ENCODE measurements at regions not wholly inside any gene's neighbourhood (a gene's known extent, or its start where the extent isn't known, plus 50 kb on each side); places are given as distances from the start of the nearest gene placed in this dataset.

DNA sequence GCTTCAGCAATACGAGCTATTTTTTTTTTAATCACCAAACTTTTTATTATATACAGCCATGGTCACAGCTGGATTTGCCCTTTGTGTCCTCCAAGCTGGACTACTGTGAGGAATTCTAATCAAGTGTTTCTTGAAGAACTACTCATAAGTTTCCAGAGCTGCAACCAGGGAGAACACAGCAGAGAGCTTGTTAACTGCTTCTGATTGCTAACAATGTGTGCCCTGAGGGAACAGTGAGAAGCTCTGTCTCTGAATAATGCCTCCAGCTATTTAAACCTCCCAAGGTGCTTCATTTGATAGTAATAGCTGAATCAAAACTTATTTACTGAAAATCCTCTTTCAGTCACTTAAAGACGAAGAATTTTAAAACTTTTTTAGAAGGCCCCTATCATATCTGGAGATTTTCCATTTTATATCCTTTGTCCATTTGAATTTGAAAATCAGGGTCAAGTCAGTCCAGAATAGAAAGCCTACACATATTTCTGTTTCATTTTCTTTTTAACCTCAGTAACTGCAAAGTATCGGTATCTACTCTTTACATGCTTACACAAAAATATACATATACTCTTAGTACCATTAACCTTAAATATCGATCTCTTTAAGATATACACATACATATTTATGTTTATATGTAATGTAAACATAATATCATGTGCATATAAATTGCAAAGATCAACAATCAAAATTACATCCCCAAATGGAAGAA, 1024.2 kb downstream of the GRM8 start:
- WGBS (ENCODE audit: insufficient coverage): 60% methylated on average over 1 of the region's 4 CpGs
- no peaks in the 10 kb centered on the region for H3K27me3 ChIP-seq (ENCODE audit: control insufficient read depth, insufficient read depth, low read length)

DNA sequence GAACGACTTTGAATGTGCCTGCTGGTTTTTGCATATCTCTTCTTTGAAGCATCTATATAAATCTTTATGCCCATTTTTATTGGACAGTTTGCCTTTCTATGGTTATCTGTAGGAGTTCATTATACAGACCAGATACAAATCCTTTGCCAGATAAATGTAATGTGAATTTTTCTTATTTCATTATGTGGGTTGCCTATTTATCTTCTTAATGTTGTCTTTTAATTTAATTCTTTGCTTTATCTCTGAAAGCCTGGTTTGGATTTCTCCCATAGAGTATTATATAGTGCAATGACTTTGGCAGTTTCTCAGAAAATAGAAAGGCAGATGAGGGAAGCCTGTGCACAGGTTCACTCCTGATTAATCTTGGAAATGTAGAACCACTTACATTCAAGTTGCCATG, 1025.1 kb downstream of the GRM8 start:
- H3K4me3 ChIP-seq (ENCODE audit: low read depth, low read length): no peak overlapping the region
- no peak overlapping the region for H3K27ac ChIP-seq (ENCODE audit: low read depth, low read length)
- no peaks in the 10 kb centered on the region for H3K4me1 ChIP-seq (ENCODE audit: control insufficient read depth, insufficient read depth, low read length)
- H3K9me3 ChIP-seq (ENCODE audit: control insufficient read depth, insufficient read depth, low read length): no peaks in the 10 kb centered on the region
- H3K27me3 ChIP-seq (ENCODE audit: control insufficient read depth, insufficient read depth, low read length): no peaks in the 10 kb centered on the region
- no peaks in the 10 kb centered on the region for H3K36me3 ChIP-seq (ENCODE audit: control insufficient read depth, insufficient read depth, low read length)
- no CpG with 5 or more reads among the region's 1 CpG for WGBS (ENCODE audit: insufficient coverage)
- no peak for DNase-seq (ENCODE audit: low read depth in 4 of 6, low spot score in 6 of 6)

More for the DNA sequence above, 1024.2 kb downstream of the GRM8 start:
- H3K9me3 ChIP-seq (ENCODE audit: control insufficient read depth, insufficient read depth, low read length): no peaks in the 10 kb centered on the region
- no peaks in the 10 kb centered on the region for H3K4me1 ChIP-seq (ENCODE audit: control insufficient read depth, insufficient read depth, low read length)
- no peak overlapping the region for H3K27ac ChIP-seq (ENCODE audit: low read depth, low read length)
- peak in 3 of 6 donors; percentile 7 to 69 (median 30) for DNase-seq (ENCODE audit: low read depth in 4 of 6, low spot score in 6 of 6)
- H3K36me3 ChIP-seq (ENCODE audit: control insufficient read depth, insufficient read depth, low read length): no peaks in the 10 kb centered on the region
- H3K4me3 ChIP-seq (ENCODE audit: low read depth, low read length): no peak overlapping the region

DNA sequence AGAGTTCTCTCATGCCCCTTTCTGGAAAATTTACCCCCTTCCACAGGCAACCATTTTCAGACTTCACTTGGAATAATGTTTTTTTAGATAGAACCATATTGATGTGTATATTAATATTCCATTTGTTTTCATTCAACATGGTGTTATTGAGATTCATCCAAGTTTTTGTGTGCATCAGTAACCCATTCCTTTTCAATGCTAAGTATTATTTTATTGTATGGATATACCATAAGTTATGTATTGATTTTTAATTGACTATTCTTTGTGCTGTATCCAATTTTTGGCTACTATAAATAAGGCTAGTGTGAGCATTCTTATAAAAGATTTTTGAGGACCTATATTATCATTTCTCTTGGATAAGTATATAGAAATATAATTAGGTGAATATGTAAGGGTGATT, 1025.7 kb downstream of the GRM8 start:
- Histone ChIP-seq H3K4me3 (ENCODE audit: low read depth, low read length) (no peak overlapping the region), H3K4me1 (ENCODE audit: control insufficient read depth, insufficient read depth, low read length) (no peaks in the 10 kb centered on the region), H3K36me3 (ENCODE audit: control insufficient read depth, insufficient read depth, low read length) (no peaks in the 10 kb centered on the region), H3K27ac (ENCODE audit: low read depth, low read length) (no peak overlapping the region), H3K27me3 (ENCODE audit: control insufficient read depth, insufficient read depth, low read length) (no peaks in the 10 kb centered on the region), H3K9me3 (ENCODE audit: control insufficient read depth, insufficient read depth, low read length) (no peaks in the 10 kb centered on the region)
- DNase-seq (ENCODE audit: low read depth in 4 of 6, low spot score in 6 of 6): no peak

DNA sequence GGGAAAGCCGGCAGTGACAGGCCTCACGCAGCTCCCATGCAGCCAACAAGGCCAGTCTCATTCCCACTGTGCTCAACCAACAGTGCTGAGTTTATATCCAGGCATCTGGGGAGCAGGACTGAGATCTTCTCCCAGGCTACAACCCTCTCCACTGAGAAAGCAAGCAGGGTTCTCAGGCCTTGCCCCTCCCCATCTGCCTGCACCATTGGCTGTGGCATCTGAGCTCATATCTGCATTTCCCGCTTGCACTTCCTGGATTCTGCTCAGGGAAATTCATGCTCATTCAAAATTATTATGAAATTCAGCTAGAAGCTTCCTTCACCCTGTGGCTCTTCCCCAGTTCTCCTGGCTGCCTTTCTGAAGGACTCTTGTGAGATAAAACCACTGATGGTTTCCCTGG, 1029.0 kb downstream of the GRM8 start:
- H3K27me3 ChIP-seq (ENCODE audit: control insufficient read depth, insufficient read depth, low read length): no peaks in the 10 kb centered on the region
- WGBS (ENCODE audit: insufficient coverage): 95% methylated on average over 3 of the region's 3 CpGs
- H3K27ac ChIP-seq (ENCODE audit: low read depth, low read length): no peak overlapping the region
- no peaks in the 10 kb centered on the region for H3K4me1 ChIP-seq (ENCODE audit: control insufficient read depth, insufficient read depth, low read length)
- H3K36me3 ChIP-seq (ENCODE audit: control insufficient read depth, insufficient read depth, low read length): no peaks in the 10 kb centered on the region
- no peak overlapping the region for H3K4me3 ChIP-seq (ENCODE audit: low read depth, low read length)
- no peak for DNase-seq (ENCODE audit: low read depth in 4 of 6, low spot score in 6 of 6)
- H3K9me3 ChIP-seq (ENCODE audit: control insufficient read depth, insufficient read depth, low read length): no peaks in the 10 kb centered on the region

DNA sequence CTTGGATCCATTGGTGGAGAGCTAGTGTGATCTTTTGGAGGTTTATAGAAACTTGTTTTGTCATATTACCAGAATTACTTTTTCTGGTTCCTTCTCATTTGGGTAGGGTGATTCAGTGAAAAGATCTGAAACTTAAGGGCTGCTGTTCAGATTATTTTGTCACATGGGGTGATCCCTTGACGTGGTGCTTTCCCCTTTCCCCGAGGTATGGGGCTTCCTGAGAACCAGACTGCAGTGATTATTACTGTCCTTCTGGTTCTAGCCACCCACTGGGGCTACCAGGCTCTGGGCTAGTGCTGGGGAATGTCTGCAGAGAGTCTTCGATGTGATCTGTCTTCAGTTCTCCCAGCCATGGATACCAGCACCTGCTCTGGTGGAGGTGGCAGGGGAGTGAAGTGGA, 1030.0 kb downstream of the GRM8 start:
- no peak for DNase-seq (ENCODE audit: low read depth in 4 of 6, low spot score in 6 of 6)
- WGBS (ENCODE audit: insufficient coverage): 90% methylated on average over 2 of the region's 3 CpGs
- H3K4me1 ChIP-seq (ENCODE audit: control insufficient read depth, insufficient read depth, low read length): no peaks in the 10 kb centered on the region
- peaks cover 3% of the 10 kb centered on the region for H3K9me3 ChIP-seq (ENCODE audit: control insufficient read depth, insufficient read depth, low read length)
- no peak overlapping the region for H3K27ac ChIP-seq (ENCODE audit: low read depth, low read length)
- H3K27me3 ChIP-seq (ENCODE audit: control insufficient read depth, insufficient read depth, low read length): no peaks in the 10 kb centered on the region
- H3K36me3 ChIP-seq (ENCODE audit: control insufficient read depth, insufficient read depth, low read length): no peaks in the 10 kb centered on the region
- no peak overlapping the region for H3K4me3 ChIP-seq (ENCODE audit: low read depth, low read length)

DNA sequence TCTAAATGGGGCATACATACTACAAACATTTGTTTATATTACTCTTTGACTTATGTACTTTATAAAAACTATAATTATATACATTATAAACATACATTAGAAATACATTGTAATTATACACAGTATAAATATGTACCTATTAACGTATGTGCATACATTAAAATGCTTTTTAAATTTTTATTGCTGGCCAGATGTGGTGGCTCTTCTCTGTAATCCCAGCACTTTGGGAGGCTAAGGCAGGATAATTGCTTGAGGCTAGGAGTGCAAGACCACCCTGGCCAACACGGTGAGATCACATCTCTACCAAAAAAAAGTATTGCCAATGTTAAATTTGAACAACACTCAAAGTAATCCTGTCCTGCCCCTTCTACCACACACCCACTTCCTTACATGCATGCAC, 1037.0 kb downstream of the GRM8 start:
- peaks cover 3% of the 10 kb centered on the region for H3K9me3 ChIP-seq (ENCODE audit: control insufficient read depth, insufficient read depth, low read length)
- no peak overlapping the region for H3K4me3 ChIP-seq (ENCODE audit: low read depth, low read length)
- H3K27me3 ChIP-seq (ENCODE audit: control insufficient read depth, insufficient read depth, low read length): no peaks in the 10 kb centered on the region
- no peak for DNase-seq (ENCODE audit: low read depth in 4 of 6, low spot score in 6 of 6)
- H3K4me1 ChIP-seq (ENCODE audit: control insufficient read depth, insufficient read depth, low read length): no peaks in the 10 kb centered on the region
- WGBS (ENCODE audit: insufficient coverage): 80% methylated on average over 1 of the region's 2 CpGs
- H3K36me3 ChIP-seq (ENCODE audit: control insufficient read depth, insufficient read depth, low read length): no peaks in the 10 kb centered on the region
- H3K27ac ChIP-seq (ENCODE audit: low read depth, low read length): no peak overlapping the region

DNA sequence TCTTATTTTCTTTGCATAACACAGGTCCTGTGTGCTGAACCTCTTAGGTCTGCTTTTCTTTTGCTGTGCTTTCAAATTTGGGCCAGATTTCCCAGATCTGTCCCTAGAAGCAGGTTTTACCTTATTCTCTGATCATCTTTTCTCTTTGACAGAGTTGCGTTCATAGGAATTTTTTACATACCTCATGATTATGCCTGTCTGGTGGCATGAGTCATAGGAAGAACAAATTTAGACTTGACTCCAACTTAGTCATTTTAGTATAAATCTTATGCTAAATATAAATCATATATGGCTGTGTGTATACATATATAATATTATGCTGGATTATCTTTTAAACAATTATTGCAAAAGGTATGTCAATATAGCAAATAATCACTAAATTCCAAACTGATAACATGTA, 1038.9 kb downstream of the GRM8 start:
- no CpG with 5 or more reads among the region's 1 CpG for WGBS (ENCODE audit: insufficient coverage)
- Histone ChIP-seq H3K4me1 (ENCODE audit: control insufficient read depth, insufficient read depth, low read length) (no peaks in the 10 kb centered on the region), H3K27ac (ENCODE audit: low read depth, low read length) (no peak overlapping the region), H3K36me3 (ENCODE audit: control insufficient read depth, insufficient read depth, low read length) (no peaks in the 10 kb centered on the region), H3K9me3 (ENCODE audit: control insufficient read depth, insufficient read depth, low read length) (peaks cover 3% of the 10 kb centered on the region), H3K27me3 (ENCODE audit: control insufficient read depth, insufficient read depth, low read length) (no peaks in the 10 kb centered on the region), H3K4me3 (ENCODE audit: low read depth, low read length) (no peak overlapping the region)
- DNase-seq (ENCODE audit: low read depth in 4 of 6, low spot score in 6 of 6): no peak

DNA sequence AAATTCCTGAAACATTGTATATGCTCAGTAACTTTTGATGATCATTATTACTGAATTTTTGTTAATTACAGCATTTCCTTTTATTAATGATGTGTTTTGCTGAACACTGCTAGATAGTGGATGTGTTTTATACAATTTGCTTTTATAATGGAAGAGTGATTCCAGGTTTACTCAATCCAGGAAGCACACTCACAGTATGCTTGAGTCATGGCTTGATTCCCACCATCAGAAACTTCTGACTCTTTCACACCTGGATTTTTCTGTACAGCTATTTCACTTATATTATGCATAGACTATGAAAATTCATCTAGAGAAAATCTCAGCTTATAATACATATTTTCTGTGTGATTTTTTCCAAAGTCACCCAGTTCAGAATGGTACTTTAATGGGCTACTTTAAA, 1040.9 kb downstream of the GRM8 start:
- H3K4me1 ChIP-seq (ENCODE audit: control insufficient read depth, insufficient read depth, low read length): no peaks in the 10 kb centered on the region
- H3K4me3 ChIP-seq (ENCODE audit: low read depth, low read length): no peak overlapping the region
- no peaks in the 10 kb centered on the region for H3K36me3 ChIP-seq (ENCODE audit: control insufficient read depth, insufficient read depth, low read length)
- no peak for DNase-seq (ENCODE audit: low read depth in 4 of 6, low spot score in 6 of 6)
- no peaks in the 10 kb centered on the region for H3K27me3 ChIP-seq (ENCODE audit: control insufficient read depth, insufficient read depth, low read length)
- H3K27ac ChIP-seq (ENCODE audit: low read depth, low read length): no peak overlapping the region
- no peaks in the 10 kb centered on the region for H3K9me3 ChIP-seq (ENCODE audit: control insufficient read depth, insufficient read depth, low read length)

DNA sequence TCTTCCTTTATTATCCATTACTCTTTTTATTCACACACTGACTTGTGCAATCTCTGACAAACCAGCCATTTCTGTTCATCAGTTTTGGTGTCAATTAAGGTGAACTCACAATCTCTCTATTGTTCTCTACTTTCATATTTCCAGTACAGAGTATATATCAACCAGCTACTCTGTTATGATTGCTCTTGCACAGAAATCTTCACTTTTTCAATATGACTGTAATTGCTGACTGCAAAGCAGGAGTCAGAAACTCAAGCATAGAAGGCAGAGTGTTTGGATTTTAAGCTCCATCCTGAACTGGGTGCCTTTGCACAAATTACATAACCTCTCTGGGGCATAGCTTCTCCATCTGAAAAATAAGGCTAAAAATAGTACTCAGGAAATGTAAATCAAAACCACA, 1042.0 kb downstream of the GRM8 start:
- no peaks in the 10 kb centered on the region for H3K27me3 ChIP-seq (ENCODE audit: control insufficient read depth, insufficient read depth, low read length)
- H3K9me3 ChIP-seq (ENCODE audit: control insufficient read depth, insufficient read depth, low read length): no peaks in the 10 kb centered on the region
- H3K27ac ChIP-seq (ENCODE audit: low read depth, low read length): no peak overlapping the region
- no peaks in the 10 kb centered on the region for H3K36me3 ChIP-seq (ENCODE audit: control insufficient read depth, insufficient read depth, low read length)
- no peak for DNase-seq (ENCODE audit: low read depth in 4 of 6, low spot score in 6 of 6)
- H3K4me1 ChIP-seq (ENCODE audit: control insufficient read depth, insufficient read depth, low read length): no peaks in the 10 kb centered on the region
- no peak overlapping the region for H3K4me3 ChIP-seq (ENCODE audit: low read depth, low read length)

DNA sequence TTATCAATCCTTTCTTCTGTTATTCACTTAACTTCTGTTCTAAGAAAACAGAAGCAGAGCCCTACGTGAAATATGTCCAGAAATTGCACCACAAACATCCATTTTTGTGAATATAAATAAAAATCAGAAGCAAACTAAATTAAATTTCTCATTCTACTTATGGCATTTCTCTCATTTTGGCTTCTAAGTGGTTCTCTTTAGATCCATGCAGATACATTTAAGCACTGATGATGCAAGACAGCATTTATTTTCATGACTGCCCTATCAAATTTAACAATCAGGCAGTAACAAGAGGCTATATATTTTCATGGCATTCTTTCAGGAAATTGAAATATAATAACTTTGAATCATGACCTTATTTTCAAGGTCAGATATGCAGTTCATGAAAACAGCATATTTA, 1049.6 kb downstream of the GRM8 start:
- H3K27me3 ChIP-seq (ENCODE audit: control insufficient read depth, insufficient read depth, low read length): no peaks in the 10 kb centered on the region
- no peak overlapping the region for H3K27ac ChIP-seq (ENCODE audit: low read depth, low read length)
- no peak overlapping the region for H3K4me3 ChIP-seq (ENCODE audit: low read depth, low read length)
- no peaks in the 10 kb centered on the region for H3K36me3 ChIP-seq (ENCODE audit: control insufficient read depth, insufficient read depth, low read length)
- no peaks in the 10 kb centered on the region for H3K4me1 ChIP-seq (ENCODE audit: control insufficient read depth, insufficient read depth, low read length)
- no CpG with 5 or more reads among the region's 1 CpG for WGBS (ENCODE audit: insufficient coverage)
- no peak for DNase-seq (ENCODE audit: low read depth in 4 of 6, low spot score in 6 of 6)
- H3K9me3 ChIP-seq (ENCODE audit: control insufficient read depth, insufficient read depth, low read length): no peaks in the 10 kb centered on the region
